Activated CD4-positive, alpha-beta T cell treated with anti-CD3 and anti-CD28 coated beads, Interleukin-2, amount 50 U/mL, for 48 hours (primary cell): ENCODE measurements at regions not wholly inside any gene's neighbourhood (a gene's known extent, or its start where the extent isn't known, plus 50 kb on each side); places are given as distances from the start of the nearest gene placed in this dataset.
"Not testable (repeated sequence)": the region's sequence is repeated elsewhere in the genome, so short reads cannot be mapped to it uniquely, and the experiment has no call there.

ENCODE experiments used
- DNase-seq, 2 experiments: peaks; one replicate each; pipeline ENCODE4 v3.0.0-alpha.2; 2020

GRCh38 chr7:104956753-104957450 is 57.1 kb upstream of the KMT2E start:
- no peak for DNase-seq

GRCh38 chr7:104958371-104958865 is 55.6 kb upstream of the KMT2E start:
- DNase-seq: no peak

GRCh38 chr7:104959483-104959882 is 54.5 kb upstream of the KMT2E start:
- not testable (repeated sequence) for DNase-seq

- no peak for DNase-seq
Measured at GRCh38 chr7:104960741-104961448, 53.1 kb upstream of the KMT2E start.

GRCh38 chr7:104961821-104962220 is 52.2 kb upstream of the KMT2E start:
- DNase-seq: no peak

GRCh38 chr7:104962781-104963180 is 51.2 kb upstream of the KMT2E start:
- peak in 1 of 2 experiments; percentile 47 for DNase-seq

GRCh38 chr7:104963378-104963990 is 50.5 kb upstream of the KMT2E start:
- DNase-seq: no peak

GRCh38 chr7:104963991-104964385 is 50.0 kb upstream of the KMT2E start:
- DNase-seq: no peak
